HG02970 (cell line): ENCODE measurements at regions not wholly inside any gene's neighbourhood (a gene's known extent, or its start where the extent isn't known, plus 50 kb on each side); places are given as distances from the start of the nearest gene placed in this dataset.

Experiments used
- ATAC-seq: cut with Tn5 transposase; IDR thresholded peaks from one replicate; pipeline ENCODE4 v1.9.1; 2021; ENCODE audit warnings: mild to moderate bottlenecking, moderate library complexity, moderate number of reproducible peaks; ENCODE audit not compliant: unreplicated experiment, low FRiP score

- no peak for ATAC-seq
Observed at GRCh38 chr2:177024765-177025164, 187.8 kb upstream of the HNRNPA3 start.

GRCh38 chr2:177026253-177026652 lies 186.3 kb upstream of the HNRNPA3 start:
- no peak for ATAC-seq

GRCh38 chr2:177026956-177027355 lies 185.6 kb upstream of the HNRNPA3 start:
- no peak for ATAC-seq

GRCh38 chr2:177028296-177028695 lies 184.3 kb upstream of the HNRNPA3 start:
- no peak for ATAC-seq

- ATAC-seq: no peak
Observed at GRCh38 chr2:177029075-177029474, 183.5 kb upstream of the HNRNPA3 start.

GRCh38 chr2:177029501-177029900 lies 183.1 kb upstream of the HNRNPA3 start:
- no peak for ATAC-seq

GRCh38 chr2:177029901-177030300 lies 182.7 kb upstream of the HNRNPA3 start:
- no peak for ATAC-seq

GRCh38 chr2:177030451-177031105 lies 182.0 kb upstream of the HNRNPA3 start:
- no peak for ATAC-seq

GRCh38 chr2:177031438-177032180 lies 181.0 kb upstream of the HNRNPA3 start:
- ATAC-seq: no peak

- no peak for ATAC-seq
Observed at GRCh38 chr2:177036747-177037146, 175.8 kb upstream of the HNRNPA3 start.

- no peak for ATAC-seq
Observed at GRCh38 chr2:177037569-177037968, 175.0 kb upstream of the HNRNPA3 start.

GRCh38 chr2:177038787-177039484 lies 173.7 kb upstream of the HNRNPA3 start:
- ATAC-seq: no peak

- ATAC-seq: no peak
Observed at GRCh38 chr2:177042311-177042710, 170.3 kb upstream of the HNRNPA3 start.

GRCh38 chr2:177044671-177045070 lies 167.9 kb upstream of the HNRNPA3 start:
- ATAC-seq: no peak

GRCh38 chr2:177048981-177049380 lies 163.6 kb upstream of the HNRNPA3 start:
- ATAC-seq: no peak

- no peak for ATAC-seq
Observed at GRCh38 chr2:177051278-177051677, 161.3 kb upstream of the HNRNPA3 start.

GRCh38 chr2:177052471-177052870 lies 160.1 kb upstream of the HNRNPA3 start:
- ATAC-seq: no peak

GRCh38 chr2:177053038-177053437 lies 159.6 kb upstream of the HNRNPA3 start:
- ATAC-seq: no peak

GRCh38 chr2:177053716-177054115 lies 158.9 kb upstream of the HNRNPA3 start:
- no peak for ATAC-seq

- ATAC-seq: no peak
Observed at GRCh38 chr2:177056481-177056929, 156.1 kb upstream of the HNRNPA3 start.

GRCh38 chr2:177058747-177059146 lies 153.8 kb upstream of the HNRNPA3 start:
- no peak for ATAC-seq
